GM23338 (cell line): ENCODE measurements at regions not wholly inside any gene's neighbourhood (a gene's known extent, or its start where the extent isn't known, plus 50 kb on each side); places are given as distances from the start of the nearest gene placed in this dataset.

Experiments
- CREB1 ChIP-seq: fragments of 250-450 bp; sonication (Bioruptor Pico); IDR thresholded peaks from 2 replicates; pipeline ENCODE4 v1.5.0; 2020; ENCODE audit warnings: low read depth, mild to moderate bottlenecking, moderate library complexity
- EZH2 ChIP-seq: fragments of 200-600 bp; sonication (generic); IDR thresholded peaks from one replicate; pipeline ENCODE4 v1.8.0; 2017; ENCODE audit warnings: antibody characterized with exemption, mild to moderate bottlenecking, low read depth; ENCODE audit not compliant: unreplicated experiment
- EZH2phosphoT487 ChIP-seq: fragments of 200-600 bp; sonication (generic); IDR thresholded peaks from one replicate; pipeline ENCODE4 v1.8.1; 2018; ENCODE audit warnings: antibody characterized with exemption; ENCODE audit not compliant: unreplicated experiment
- JUNB ChIP-seq: IDR thresholded peaks from one replicate; pipeline ENCODE4 v1.6.1; 2016; ENCODE audit warnings: antibody characterized with exemption; ENCODE audit not compliant: unreplicated experiment
- NANOG ChIP-seq: IDR thresholded peaks from 2 replicates; pipeline ENCODE4 v1.6.1; 2016; ENCODE audit warnings: antibody characterized with exemption, borderline replicate concordance
- POLR2AphosphoS5 ChIP-seq: IDR thresholded peaks from 2 replicates; pipeline ENCODE4 v1.6.1; 2016; ENCODE audit warnings: antibody characterized with exemption, low read depth
- STAT1 ChIP-seq: IDR thresholded peaks from one replicate; pipeline ENCODE4 v1.6.1; 2016; ENCODE audit warnings: antibody characterized with exemption; ENCODE audit not compliant: unreplicated experiment
- ZNF331 ChIP-seq: fragments of 250-450 bp; sonication (Bioruptor Pico); IDR thresholded peaks from 2 replicates; pipeline ENCODE4 v1.5.0; 2020; ENCODE audit warnings: low read depth, mild to moderate bottlenecking, moderate library complexity
- TF ChIP-seq, protein P1 (sequence below), 2 experiments: fragments of 200-600 bp in 1 of 2; sonication (generic) in 1 of 2; conservative IDR thresholded peaks; 2 replicates each; pipeline versions ENCODE4 v1.5.1 to v1.6.1; 2016 to 2017; ENCODE audit warnings: antibody characterized with exemption in 2 of 2, low read depth in 2 of 2, mild to moderate bottlenecking in 2 of 2, moderate library complexity in 1 of 2
- TF ChIP-seq, protein P2 (sequence below): IDR thresholded peaks from one replicate; pipeline ENCODE4 v1.6.1; 2018; ENCODE audit warnings: antibody characterized with exemption; ENCODE audit not compliant: unreplicated experiment
- TF ChIP-seq, protein P3 (sequence below): IDR thresholded peaks from 2 replicates; pipeline ENCODE4 v1.6.1; 2016; ENCODE audit warnings: antibody characterized with exemption

DNA sequence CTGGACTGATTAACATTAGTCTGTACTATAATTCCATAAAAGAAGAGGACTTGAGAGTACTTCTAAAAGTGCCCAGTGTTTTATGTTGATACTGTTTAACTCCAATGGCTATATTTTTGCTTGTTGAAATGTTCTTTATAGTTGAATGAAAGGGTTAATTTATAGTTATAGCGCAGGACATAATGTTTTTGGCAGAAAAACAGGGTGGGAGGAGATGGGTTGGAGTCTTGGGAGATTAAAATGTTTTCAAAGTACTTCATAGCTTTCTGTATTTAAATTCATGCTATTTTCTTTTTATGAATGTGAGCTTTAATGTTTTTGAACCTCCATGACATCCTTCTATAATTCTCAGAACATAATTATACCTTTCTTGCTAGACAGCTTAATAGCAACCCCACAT is 108.2 kb downstream of the CNTN3 start:
- no peak for TF ChIP-seq POLR2AphosphoS5
- TF ChIP-seq, protein P1, sequence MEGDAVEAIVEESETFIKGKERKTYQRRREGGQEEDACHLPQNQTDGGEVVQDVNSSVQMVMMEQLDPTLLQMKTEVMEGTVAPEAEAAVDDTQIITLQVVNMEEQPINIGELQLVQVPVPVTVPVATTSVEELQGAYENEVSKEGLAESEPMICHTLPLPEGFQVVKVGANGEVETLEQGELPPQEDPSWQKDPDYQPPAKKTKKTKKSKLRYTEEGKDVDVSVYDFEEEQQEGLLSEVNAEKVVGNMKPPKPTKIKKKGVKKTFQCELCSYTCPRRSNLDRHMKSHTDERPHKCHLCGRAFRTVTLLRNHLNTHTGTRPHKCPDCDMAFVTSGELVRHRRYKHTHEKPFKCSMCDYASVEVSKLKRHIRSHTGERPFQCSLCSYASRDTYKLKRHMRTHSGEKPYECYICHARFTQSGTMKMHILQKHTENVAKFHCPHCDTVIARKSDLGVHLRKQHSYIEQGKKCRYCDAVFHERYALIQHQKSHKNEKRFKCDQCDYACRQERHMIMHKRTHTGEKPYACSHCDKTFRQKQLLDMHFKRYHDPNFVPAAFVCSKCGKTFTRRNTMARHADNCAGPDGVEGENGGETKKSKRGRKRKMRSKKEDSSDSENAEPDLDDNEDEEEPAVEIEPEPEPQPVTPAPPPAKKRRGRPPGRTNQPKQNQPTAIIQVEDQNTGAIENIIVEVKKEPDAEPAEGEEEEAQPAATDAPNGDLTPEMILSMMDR (conservative IDR thresholded peaks at IDR 0.05; ENCODE audit: low read depth in 2 of 2) = no peak
- TF ChIP-seq NANOG = no peak
- no peak for TF ChIP-seq EZH2
- TF ChIP-seq, protein P2, sequence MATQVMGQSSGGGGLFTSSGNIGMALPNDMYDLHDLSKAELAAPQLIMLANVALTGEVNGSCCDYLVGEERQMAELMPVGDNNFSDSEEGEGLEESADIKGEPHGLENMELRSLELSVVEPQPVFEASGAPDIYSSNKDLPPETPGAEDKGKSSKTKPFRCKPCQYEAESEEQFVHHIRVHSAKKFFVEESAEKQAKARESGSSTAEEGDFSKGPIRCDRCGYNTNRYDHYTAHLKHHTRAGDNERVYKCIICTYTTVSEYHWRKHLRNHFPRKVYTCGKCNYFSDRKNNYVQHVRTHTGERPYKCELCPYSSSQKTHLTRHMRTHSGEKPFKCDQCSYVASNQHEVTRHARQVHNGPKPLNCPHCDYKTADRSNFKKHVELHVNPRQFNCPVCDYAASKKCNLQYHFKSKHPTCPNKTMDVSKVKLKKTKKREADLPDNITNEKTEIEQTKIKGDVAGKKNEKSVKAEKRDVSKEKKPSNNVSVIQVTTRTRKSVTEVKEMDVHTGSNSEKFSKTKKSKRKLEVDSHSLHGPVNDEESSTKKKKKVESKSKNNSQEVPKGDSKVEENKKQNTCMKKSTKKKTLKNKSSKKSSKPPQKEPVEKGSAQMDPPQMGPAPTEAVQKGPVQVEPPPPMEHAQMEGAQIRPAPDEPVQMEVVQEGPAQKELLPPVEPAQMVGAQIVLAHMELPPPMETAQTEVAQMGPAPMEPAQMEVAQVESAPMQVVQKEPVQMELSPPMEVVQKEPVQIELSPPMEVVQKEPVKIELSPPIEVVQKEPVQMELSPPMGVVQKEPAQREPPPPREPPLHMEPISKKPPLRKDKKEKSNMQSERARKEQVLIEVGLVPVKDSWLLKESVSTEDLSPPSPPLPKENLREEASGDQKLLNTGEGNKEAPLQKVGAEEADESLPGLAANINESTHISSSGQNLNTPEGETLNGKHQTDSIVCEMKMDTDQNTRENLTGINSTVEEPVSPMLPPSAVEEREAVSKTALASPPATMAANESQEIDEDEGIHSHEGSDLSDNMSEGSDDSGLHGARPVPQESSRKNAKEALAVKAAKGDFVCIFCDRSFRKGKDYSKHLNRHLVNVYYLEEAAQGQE = no peak
- TF ChIP-seq JUNB = no peak
- no peak for TF ChIP-seq EZH2phosphoT487
- no peak for TF ChIP-seq STAT1
- no peak for TF ChIP-seq CREB1 (CRISPR knock-in tag)
- TF ChIP-seq, protein P3, sequence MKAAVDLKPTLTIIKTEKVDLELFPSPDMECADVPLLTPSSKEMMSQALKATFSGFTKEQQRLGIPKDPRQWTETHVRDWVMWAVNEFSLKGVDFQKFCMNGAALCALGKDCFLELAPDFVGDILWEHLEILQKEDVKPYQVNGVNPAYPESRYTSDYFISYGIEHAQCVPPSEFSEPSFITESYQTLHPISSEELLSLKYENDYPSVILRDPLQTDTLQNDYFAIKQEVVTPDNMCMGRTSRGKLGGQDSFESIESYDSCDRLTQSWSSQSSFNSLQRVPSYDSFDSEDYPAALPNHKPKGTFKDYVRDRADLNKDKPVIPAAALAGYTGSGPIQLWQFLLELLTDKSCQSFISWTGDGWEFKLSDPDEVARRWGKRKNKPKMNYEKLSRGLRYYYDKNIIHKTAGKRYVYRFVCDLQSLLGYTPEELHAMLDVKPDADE = no peak
- TF ChIP-seq ZNF331 = no peak
